Thyroid gland (tissue), 4 donors: ENCODE measurements at regions not wholly inside any gene's neighbourhood (a gene's known extent, or its start where the extent isn't known, plus 50 kb on each side); places are given as distances from the start of the nearest gene placed in this dataset.

Source experiments
- CTCF ChIP-seq, 6 experiments: fragments of 200-600 bp in 3 of 6; fragments of 450-650 bp in 3 of 6; sonication (generic) in 3 of 6; IDR thresholded peaks; one replicate each; pipeline ENCODE4 v1.5.1; 2016 to 2019; ENCODE audit warnings: antibody characterized with exemption in 6 of 6, mild to moderate bottlenecking in 2 of 6, inconsistent platforms in 1 of 6, moderate library complexity in 1 of 6
- POLR2A ChIP-seq, 2 donors: fragments of 450-650 bp; IDR thresholded peaks; one replicate each; pipeline ENCODE4 v1.6.1; 2017; ENCODE audit warnings: antibody characterized with exemption in 2 of 2, mild to moderate bottlenecking in 2 of 2, moderate library complexity in 1 of 2

DNA sequence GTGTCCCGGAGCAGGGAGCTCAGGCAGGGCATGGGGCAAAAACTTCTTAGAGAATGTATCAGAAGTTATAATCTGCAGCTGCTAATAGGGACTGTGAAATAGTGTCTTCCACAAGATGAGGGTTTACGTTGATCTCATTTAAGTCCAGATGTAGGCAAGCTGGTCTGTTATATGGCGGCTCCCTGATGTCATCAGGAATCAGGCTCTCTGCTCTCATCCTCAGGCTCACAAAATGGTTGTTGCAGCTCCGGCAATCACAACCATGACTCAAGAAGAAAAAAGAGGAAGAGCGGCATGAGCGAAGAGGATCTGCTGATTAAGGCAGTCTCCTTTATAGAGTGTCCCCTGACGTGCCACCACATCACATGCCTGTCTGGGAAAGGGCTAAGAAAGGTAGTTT, 191.3 kb downstream of the KLF5 start:
- TF ChIP-seq CTCF (IDR thresholded peaks at IDR 0.05) (no peak), POLR2A (IDR thresholded peaks at IDR 0.05) (no peak)
